CD4-positive, alpha-beta memory T cell (primary cell): ENCODE measurements at regions not wholly inside any gene's neighbourhood (a gene's known extent, or its start where the extent isn't known, plus 50 kb on each side); places are given as distances from the start of the nearest gene placed in this dataset.

Experiments used
- CTCF ChIA-PET: fragments of 350-600 bp; sonication (Branson Sonifier 250); formaldehyde crosslinking; loops from one replicate; lab custom pipeline; 2021; ENCODE audit warnings: inconsistent platforms; ENCODE audit not compliant: partially characterized antibody; lab: Charles Lee
- POLR2A ChIA-PET: fragments of 350-600 bp; sonication (Branson Sonifier 250); formaldehyde crosslinking; loops from one replicate; lab custom pipeline; 2021; ENCODE audit not compliant: partially characterized antibody; lab: Charles Lee
- DNase-seq, 5 donors: peaks; one replicate each; pipeline versions ENCODE4 v3.0.0 to v3.0.0-alpha.2; 2020 to 2022; ENCODE audit warnings: mixed read lengths in 1 of 5
- H3K27ac ChIP-seq: one replicate; pipeline ENCODE4 v1.7.0; 2013; ENCODE audit warnings: low read depth, low read length
- H3K27me3 ChIP-seq: 2 replicates; pipeline ENCODE4 v1.7.0; 2013; ENCODE audit warnings: mild to moderate bottlenecking, low read length, moderate library complexity; ENCODE audit not compliant: insufficient read depth
- H3K36me3 ChIP-seq: 2 replicates; pipeline ENCODE4 v1.7.0; 2013; ENCODE audit warnings: mild to moderate bottlenecking, low read length, moderate library complexity; ENCODE audit not compliant: insufficient read depth
- H3K4me1 ChIP-seq: 2 replicates; pipeline ENCODE4 v1.7.0; 2013; ENCODE audit warnings: mild to moderate bottlenecking, low read length, moderate library complexity; ENCODE audit not compliant: insufficient read depth
- H3K4me3 ChIP-seq, 2 donors: one replicate each; pipeline ENCODE4 v1.7.0; 2013; ENCODE audit warnings: low read length in 2 of 2, mild to moderate bottlenecking in 1 of 2
- H3K9me3 ChIP-seq, 2 donors: one replicate each; pipeline ENCODE4 v1.7.0; 2013; ENCODE audit warnings: low read length in 2 of 2, control low read depth in 1 of 2; ENCODE audit not compliant: control insufficient read depth in 1 of 2
- H3K27ac Mint-ChIP-seq, 7 donors: one replicate each; pipeline ENCODE4 v1.8.0; 2020 to 2021; ENCODE audit warnings: mixed read lengths in 7 of 7, mild to moderate bottlenecking in 6 of 7, inconsistent platforms in 3 of 7, moderate library complexity in 3 of 7
- H3K27me3 Mint-ChIP-seq, 2 donors: one replicate each; pipeline ENCODE4 v1.8.0; 2020 to 2021; ENCODE audit warnings: mixed read lengths in 2 of 2
- H3K36me3 Mint-ChIP-seq, 2 donors: one replicate each; pipeline ENCODE4 v1.8.0; 2020 to 2021; ENCODE audit warnings: mixed read lengths in 2 of 2, inconsistent platforms in 1 of 2, mild to moderate bottlenecking in 1 of 2
- H3K4me1 Mint-ChIP-seq, 4 donors: one replicate each; pipeline ENCODE4 v1.8.0; 2020 to 2021; ENCODE audit warnings: mixed read lengths in 4 of 4, mild to moderate bottlenecking in 1 of 4
- H3K4me3 Mint-ChIP-seq, 8 donors: one replicate each; pipeline ENCODE4 v1.8.0; 2020 to 2021; ENCODE audit warnings: mixed read lengths in 8 of 8, mild to moderate bottlenecking in 7 of 8, moderate library complexity in 6 of 8, inconsistent platforms in 3 of 8
- H3K9me3 Mint-ChIP-seq, 8 donors: one replicate each; pipeline ENCODE4 v1.8.0; 2020 to 2021; ENCODE audit warnings: mixed read lengths in 8 of 8, mild to moderate bottlenecking in 5 of 8, inconsistent platforms in 3 of 8, moderate library complexity in 1 of 8
- intact Hi-C: fragments of 100-400 bp; cut with micrococcal nuclease; formaldehyde crosslinking; loops from one replicate; pipeline ENCODE4 v1.15.1; 2023

DNA sequence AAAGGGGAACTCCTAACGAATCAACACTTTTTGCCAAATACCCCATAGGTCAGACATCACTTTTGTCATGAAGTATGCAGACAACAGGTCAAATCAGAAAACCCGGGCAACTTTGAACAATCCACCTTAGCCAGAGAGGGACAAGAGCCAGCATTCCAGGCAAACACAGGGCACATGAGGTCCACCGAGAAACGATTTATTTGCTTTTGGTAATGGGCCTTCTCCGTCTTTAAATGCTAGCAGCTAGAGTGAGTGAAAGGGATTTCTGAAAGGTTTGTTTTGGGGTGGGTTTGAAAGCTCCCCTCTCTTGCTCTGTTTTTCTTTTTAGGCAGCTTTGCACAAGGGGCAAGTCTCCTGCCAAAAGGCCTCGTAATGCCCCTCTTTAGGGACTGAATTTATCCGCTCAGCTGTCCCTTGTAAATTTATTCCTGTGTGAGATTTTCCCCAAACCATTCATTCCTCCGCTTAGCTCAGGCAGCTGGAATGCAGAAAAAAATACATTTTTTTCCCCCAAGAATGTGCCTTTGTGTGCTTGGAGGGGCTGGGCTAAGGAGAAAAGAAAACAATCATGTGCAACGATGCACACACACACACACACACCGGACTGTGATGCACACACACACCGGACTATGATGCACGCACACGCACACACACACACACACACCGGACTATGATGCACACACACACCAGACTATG is 196.9 kb downstream of the SNX19 start:
- Mint-ChIP-seq H3K9me3 (peaks cover 0 to 4% (median 0%) of the 10 kb centered on the region in 8 donors), H3K36me3 (no peaks in the 10 kb centered on the region), H3K27me3 (peaks cover 3 to 6% of the 10 kb centered on the region in 2 donors), H3K4me3 (no peak overlapping the region), H3K4me1 (no peaks in the 10 kb centered on the region), H3K27ac (no peak overlapping the region)
- no peaks in the 10 kb centered on the region for H3K4me1 ChIP-seq
- intact Hi-C loops = no loop called here
- CTCF ChIA-PET = no interaction called here
- no peaks in the 10 kb centered on the region for H3K36me3 ChIP-seq
- no peaks in the 10 kb centered on the region for H3K27me3 ChIP-seq
- H3K4me3 ChIP-seq = no peak overlapping the region
- POLR2A ChIA-PET = no interaction called here
- no peaks in the 10 kb centered on the region for H3K9me3 ChIP-seq
- DNase-seq = no peak
- no peak overlapping the region for H3K27ac ChIP-seq

DNA sequence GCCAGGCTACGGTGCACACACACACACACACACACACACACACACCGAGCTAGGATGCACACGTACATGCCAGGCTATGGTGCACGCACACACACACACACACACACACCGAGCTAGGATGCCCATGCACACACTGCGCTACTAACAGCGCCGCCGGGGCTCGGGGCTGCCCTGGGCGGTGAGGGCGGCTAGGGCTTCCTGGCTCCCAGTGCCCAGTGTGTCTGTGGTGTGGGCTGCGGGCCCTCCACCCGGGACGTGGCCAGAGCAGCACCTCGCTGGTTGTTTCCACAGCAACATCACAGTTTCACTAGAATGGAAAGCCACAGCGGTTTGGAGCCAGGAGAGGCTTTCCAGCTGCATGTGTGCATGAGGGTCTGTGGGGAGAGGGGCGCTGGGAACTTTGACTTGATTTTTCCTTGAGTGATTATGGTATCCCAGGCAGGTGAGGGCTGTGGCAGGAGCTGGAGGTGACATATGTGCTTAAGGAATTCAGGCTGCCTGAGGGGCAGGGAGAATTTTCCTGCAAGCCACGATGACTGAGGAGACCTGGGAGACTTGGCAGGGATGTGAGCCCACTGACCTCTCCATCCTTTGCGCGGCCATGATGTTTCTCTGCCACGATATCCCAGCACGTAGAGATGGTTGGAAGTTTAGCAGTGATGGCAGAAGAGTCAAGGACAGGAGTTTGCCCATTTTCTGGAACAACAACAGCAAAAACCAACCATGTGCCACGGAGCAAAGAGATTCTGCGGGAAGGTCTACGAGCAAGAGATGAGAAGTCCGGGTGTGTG is 195.9 kb downstream of the SNX19 start:
- POLR2A ChIA-PET = no interaction called here
- no peak overlapping the region for H3K4me3 Mint-ChIP-seq
- DNase-seq = no peak

DNA sequence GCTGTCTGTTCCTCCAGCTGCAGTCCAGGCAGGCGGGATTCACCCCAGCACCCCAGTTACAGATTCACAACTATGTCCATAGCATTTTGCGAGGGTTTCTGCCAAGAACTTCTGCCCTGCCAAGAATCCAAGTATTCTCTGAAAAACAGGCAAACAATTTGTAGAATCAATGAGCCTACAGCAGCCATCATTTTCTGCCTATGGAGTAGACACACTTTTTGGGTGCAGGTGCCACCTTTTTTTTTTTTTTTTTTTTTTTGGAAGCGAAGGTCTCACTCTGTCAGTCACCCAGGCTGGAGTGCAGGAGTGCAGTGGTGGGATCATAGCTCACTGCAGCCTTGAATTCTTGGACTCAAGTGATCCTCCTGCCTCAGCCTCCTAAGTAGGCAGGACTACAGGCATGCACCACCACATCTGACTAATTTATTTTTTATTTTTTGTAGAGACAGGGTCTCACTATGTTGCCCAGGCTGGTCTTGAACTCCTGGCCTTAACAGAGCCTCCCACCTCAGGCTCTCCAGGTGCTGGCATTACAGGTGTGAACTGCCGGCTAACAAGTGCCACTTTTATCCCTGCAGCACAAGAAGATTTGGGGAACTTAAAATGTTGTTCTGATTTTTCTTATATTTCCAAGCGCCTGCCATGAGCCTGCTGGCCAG is 195.1 kb downstream of the SNX19 start:
- Mint-ChIP-seq H3K36me3 (no peaks in the 10 kb centered on the region), H3K4me3 (no peak overlapping the region), H3K4me1 (no peaks in the 10 kb centered on the region), H3K9me3 (peaks cover 0 to 4% (median 0%) of the 10 kb centered on the region in 8 donors), H3K27ac (no peak overlapping the region), H3K27me3 (peaks cover 3 to 6% of the 10 kb centered on the region in 2 donors)
- Histone ChIP-seq H3K9me3 (no peaks in the 10 kb centered on the region), H3K36me3 (no peaks in the 10 kb centered on the region), H3K4me1 (no peaks in the 10 kb centered on the region), H3K27ac (no peak overlapping the region), H3K27me3 (no peaks in the 10 kb centered on the region), H3K4me3 (no peak overlapping the region)
- DNase-seq = no peak
- CTCF ChIA-PET = no interaction called here
- POLR2A ChIA-PET = no interaction called here
- intact Hi-C loops = no loop called here

More for the DNA sequence above, 195.9 kb downstream of the SNX19 start:
- H3K27me3 ChIP-seq = no peaks in the 10 kb centered on the region
- H3K27ac ChIP-seq = no peak overlapping the region
- no peaks in the 10 kb centered on the region for H3K36me3 ChIP-seq
- no peaks in the 10 kb centered on the region for H3K4me1 ChIP-seq
- no peaks in the 10 kb centered on the region for H3K36me3 Mint-ChIP-seq
- no peaks in the 10 kb centered on the region for H3K9me3 ChIP-seq
- no peaks in the 10 kb centered on the region for H3K4me1 Mint-ChIP-seq
- intact Hi-C loops = no loop called here
- peaks cover 3 to 6% of the 10 kb centered on the region in 2 donors for H3K27me3 Mint-ChIP-seq
- H3K4me3 ChIP-seq = no peak overlapping the region
- H3K27ac Mint-ChIP-seq = no peak overlapping the region
- H3K9me3 Mint-ChIP-seq = peaks cover 0 to 4% (median 0%) of the 10 kb centered on the region in 8 donors
- CTCF ChIA-PET = no interaction called here

DNA sequence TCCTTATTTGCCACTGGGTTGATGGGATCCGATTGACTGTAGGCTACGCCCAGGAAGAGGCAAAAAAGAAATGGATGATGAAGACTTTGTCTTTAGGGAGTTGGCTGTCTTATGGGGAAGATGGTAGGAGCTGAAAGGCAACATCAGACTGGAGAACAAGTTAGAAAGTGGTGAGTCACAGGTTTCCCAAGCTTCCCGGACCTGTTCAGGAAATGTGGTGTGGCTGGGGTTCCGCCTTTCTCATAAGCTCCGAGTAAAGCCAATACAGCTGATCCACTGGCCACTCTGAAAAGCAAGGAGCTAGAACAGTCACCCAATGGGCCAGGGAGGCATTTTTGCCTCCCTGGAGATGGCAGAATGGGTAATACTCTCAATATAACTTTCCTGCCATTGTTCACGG is 194.5 kb downstream of the SNX19 start:
- Histone ChIP-seq H3K4me3 (no peak overlapping the region), H3K27ac (no peak overlapping the region), H3K4me1 (no peaks in the 10 kb centered on the region), H3K9me3 (no peaks in the 10 kb centered on the region), H3K36me3 (no peaks in the 10 kb centered on the region), H3K27me3 (no peaks in the 10 kb centered on the region)
- intact Hi-C loops = no loop called here
- no peak overlapping the region for H3K4me3 Mint-ChIP-seq
- H3K4me1 Mint-ChIP-seq = no peaks in the 10 kb centered on the region
- H3K36me3 Mint-ChIP-seq = no peaks in the 10 kb centered on the region
- ChIA-PET POLR2A (no interaction called here), CTCF (no interaction called here)
- peaks cover 3 to 6% of the 10 kb centered on the region in 2 donors for H3K27me3 Mint-ChIP-seq
- peaks cover 0 to 4% (median 0%) of the 10 kb centered on the region in 8 donors for H3K9me3 Mint-ChIP-seq
- H3K27ac Mint-ChIP-seq = no peak overlapping the region
- DNase-seq = no peak

DNA sequence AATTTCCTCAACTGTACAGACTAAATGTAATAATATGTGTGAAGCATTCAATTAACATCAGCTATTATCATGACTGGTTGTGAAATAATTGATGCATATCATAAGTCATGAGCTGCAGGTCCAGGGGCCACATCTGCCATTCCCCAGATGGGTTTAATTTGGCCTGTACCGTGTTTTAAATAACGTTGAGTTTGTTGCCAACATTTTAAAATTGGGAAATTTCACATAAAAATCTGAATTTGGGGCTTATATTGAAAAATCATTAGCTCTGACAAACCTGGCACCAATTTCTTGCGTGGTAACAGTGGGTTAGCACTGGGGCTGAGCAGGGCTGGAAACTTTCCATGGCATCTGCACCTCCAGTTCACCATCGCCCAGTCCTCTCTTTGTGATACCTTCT is 193.9 kb downstream of the SNX19 start:
- no peaks in the 10 kb centered on the region for H3K4me1 Mint-ChIP-seq
- H3K27me3 Mint-ChIP-seq = peaks cover 3 to 6% of the 10 kb centered on the region in 2 donors

DNA sequence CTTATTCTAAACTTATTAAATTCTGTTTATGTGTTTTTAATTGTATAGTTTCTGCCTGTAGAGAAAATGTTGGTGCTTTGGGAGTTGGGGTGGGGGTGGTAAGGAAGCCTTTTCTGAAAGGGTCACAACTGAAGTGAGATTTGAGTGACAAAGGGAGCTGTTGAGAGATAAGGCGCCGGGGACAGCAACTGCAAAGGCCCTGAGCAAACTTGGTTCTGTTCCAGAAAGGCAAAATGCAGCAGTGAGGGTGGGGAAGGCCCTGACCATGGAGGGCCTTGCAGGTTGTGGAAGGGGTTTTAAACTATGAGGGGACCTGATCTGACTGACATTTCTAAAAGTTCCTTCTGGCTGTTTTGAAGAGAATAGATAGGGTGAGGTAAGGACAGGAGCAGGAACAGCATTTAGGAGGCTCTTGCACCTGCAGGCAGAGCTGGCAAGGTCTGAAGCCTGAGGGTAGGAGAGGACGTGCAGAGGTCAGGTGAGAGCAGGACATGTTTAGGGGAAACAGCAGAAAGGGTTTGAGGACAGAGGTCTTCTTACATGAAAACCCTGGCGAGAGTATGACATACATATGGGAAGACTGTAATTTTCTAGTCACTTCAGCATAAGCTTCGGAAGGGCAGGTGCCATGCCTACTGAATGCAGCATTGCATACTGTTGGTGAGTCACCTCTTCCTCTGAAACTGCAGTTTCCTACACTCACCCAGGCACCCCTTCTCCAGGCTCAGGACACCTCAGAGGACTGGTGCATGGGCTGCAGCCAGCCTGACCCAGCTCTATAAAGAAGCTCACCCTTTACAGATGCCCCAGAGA is 190.7 kb downstream of the SNX19 start:
- CTCF ChIA-PET = no interaction called here
- no peak overlapping the region for H3K4me3 Mint-ChIP-seq
- no peak overlapping the region for H3K4me3 ChIP-seq
- DNase-seq = no peak
- H3K36me3 ChIP-seq = no peaks in the 10 kb centered on the region
- intact Hi-C loops = no loop called here
- no peaks in the 10 kb centered on the region for H3K36me3 Mint-ChIP-seq
- no peaks in the 10 kb centered on the region for H3K27me3 ChIP-seq
- POLR2A ChIA-PET = no interaction called here
- no peaks in the 10 kb centered on the region for H3K4me1 ChIP-seq
- H3K9me3 ChIP-seq = peaks cover 0 to 4% of the 10 kb centered on the region in 2 donors
- no peaks in the 10 kb centered on the region for H3K4me1 Mint-ChIP-seq
- H3K27ac ChIP-seq = no peak overlapping the region
- peaks cover 0 to 5% of the 10 kb centered on the region in 2 donors for H3K27me3 Mint-ChIP-seq
- H3K27ac Mint-ChIP-seq = no peak overlapping the region
- H3K9me3 Mint-ChIP-seq = peaks cover 0 to 15% (median 6%) of the 10 kb centered on the region in 8 donors

More for the DNA sequence above, 193.9 kb downstream of the SNX19 start:
- intact Hi-C loops = no loop called here
- H3K4me3 Mint-ChIP-seq = no peak overlapping the region
- Histone ChIP-seq H3K4me1 (no peaks in the 10 kb centered on the region), H3K4me3 (no peak overlapping the region), H3K27ac (no peak overlapping the region), H3K27me3 (no peaks in the 10 kb centered on the region), H3K9me3 (no peaks in the 10 kb centered on the region), H3K36me3 (no peaks in the 10 kb centered on the region)
- no peak overlapping the region for H3K27ac Mint-ChIP-seq
- POLR2A ChIA-PET = no interaction called here
- DNase-seq = no peak
- H3K9me3 Mint-ChIP-seq = peaks cover 0 to 4% (median 0%) of the 10 kb centered on the region in 8 donors
- H3K36me3 Mint-ChIP-seq = no peaks in the 10 kb centered on the region
- CTCF ChIA-PET = no interaction called here
